ENCODE measurements at regions not wholly inside any gene's neighbourhood (a gene's known extent, or its start where the extent isn't known, plus 50 kb on each side); places are given as distances from the start of the nearest gene placed in this dataset.

GRCh38 chr15:91649016-91649415 is 204.5 kb upstream of the SLCO3A1 start:
- H3K4me1 ChIP-seq: no peaks in the 10 kb centered on the region
- no peaks in the 10 kb centered on the region for H3K27me3 ChIP-seq (replicated peaks; ENCODE audit: control insufficient read depth, insufficient read depth, low read length)
- no peak for TF ChIP-seq CTCF (IDR thresholded peaks at IDR 0.05; ENCODE audit: insufficient read depth in 1 of 2, low read depth in 1 of 2, low read length in 1 of 2, severe bottlenecking in 1 of 2, unreplicated experiment in 1 of 2)
- BruUV-seq (replicated peaks): no TSS peak
- Mint-ChIP-seq H3K36me3 (ENCODE audit: insufficient read depth, unreplicated experiment) (no peaks in the 10 kb centered on the region), H3K9me3 (ENCODE audit: unreplicated experiment) (no peaks in the 10 kb centered on the region), H3K4me1 (ENCODE audit: low read depth, unreplicated experiment) (no peaks in the 10 kb centered on the region), H3K27me3 (ENCODE audit: insufficient read depth, unreplicated experiment) (peaks cover 4% of the 10 kb centered on the region), H3K4me3 (ENCODE audit: unreplicated experiment) (no peak overlapping the region), H3K27ac (ENCODE audit: unreplicated experiment) (no peak overlapping the region)
- intact Hi-C loops (cut with micrococcal nuclease; ENCODE audit: unreplicated experiment): no loop called here
- CTCF ChIA-PET: no interaction called here
- no peak overlapping the region for H3K4me3 ChIP-seq (ENCODE audit: low read depth, low read length)
- POLR2A ChIA-PET: no interaction called here
- H3K9me3 ChIP-seq: no peaks in the 10 kb centered on the region
- H3K36me3 ChIP-seq (ENCODE audit: control insufficient read depth, insufficient read depth, low read length): no peaks in the 10 kb centered on the region
- no peak for DNase-seq

GRCh38 chr15:91649831-91650321 is 203.6 kb upstream of the SLCO3A1 start:
- intact Hi-C loops (cut with micrococcal nuclease; ENCODE audit: unreplicated experiment): no loop called here
- no peak overlapping the region for H3K4me3 Mint-ChIP-seq (ENCODE audit: unreplicated experiment)
- Histone ChIP-seq H3K4me1 (no peaks in the 10 kb centered on the region), H3K27me3 (replicated peaks; ENCODE audit: control insufficient read depth, insufficient read depth, low read length) (no peaks in the 10 kb centered on the region), H3K9me3 (no peaks in the 10 kb centered on the region), H3K4me3 (ENCODE audit: low read depth, low read length) (no peak overlapping the region), H3K36me3 (ENCODE audit: control insufficient read depth, insufficient read depth, low read length) (no peaks in the 10 kb centered on the region)
- no peaks in the 10 kb centered on the region for H3K9me3 Mint-ChIP-seq (ENCODE audit: unreplicated experiment)
- BruUV-seq (replicated peaks): no TSS peak
- TF ChIP-seq CTCF (IDR thresholded peaks at IDR 0.05; ENCODE audit: insufficient read depth in 1 of 2, low read depth in 1 of 2, low read length in 1 of 2, severe bottlenecking in 1 of 2, unreplicated experiment in 1 of 2): no peak
- H3K27me3 Mint-ChIP-seq (ENCODE audit: insufficient read depth, unreplicated experiment): peaks cover 4% of the 10 kb centered on the region
- ChIA-PET POLR2A (no interaction called here), CTCF (no interaction called here)
- no peak overlapping the region for H3K27ac Mint-ChIP-seq (ENCODE audit: unreplicated experiment)
- no peaks in the 10 kb centered on the region for H3K36me3 Mint-ChIP-seq (ENCODE audit: insufficient read depth, unreplicated experiment)
- no peaks in the 10 kb centered on the region for H3K4me1 Mint-ChIP-seq (ENCODE audit: low read depth, unreplicated experiment)
- no peak for DNase-seq

GRCh38 chr15:91651251-91651650 is 202.3 kb upstream of the SLCO3A1 start:
- intact Hi-C loops (cut with micrococcal nuclease; ENCODE audit: unreplicated experiment): no loop called here
- H3K36me3 Mint-ChIP-seq (ENCODE audit: insufficient read depth, unreplicated experiment): no peaks in the 10 kb centered on the region
- H3K36me3 ChIP-seq (ENCODE audit: control insufficient read depth, insufficient read depth, low read length): no peaks in the 10 kb centered on the region
- H3K27me3 ChIP-seq (replicated peaks; ENCODE audit: control insufficient read depth, insufficient read depth, low read length): no peaks in the 10 kb centered on the region
- no peak for DNase-seq
- H3K27ac Mint-ChIP-seq (ENCODE audit: unreplicated experiment): no peak overlapping the region
- H3K9me3 Mint-ChIP-seq (ENCODE audit: unreplicated experiment): no peaks in the 10 kb centered on the region
- POLR2A ChIA-PET: no interaction called here
- BruUV-seq (replicated peaks): no TSS peak
- CTCF ChIA-PET: no interaction called here
- H3K4me3 ChIP-seq (ENCODE audit: low read depth, low read length): no peak overlapping the region
- peaks cover 4% of the 10 kb centered on the region for H3K27me3 Mint-ChIP-seq (ENCODE audit: insufficient read depth, unreplicated experiment)
- TF ChIP-seq CTCF (IDR thresholded peaks at IDR 0.05; ENCODE audit: insufficient read depth in 1 of 2, low read depth in 1 of 2, low read length in 1 of 2, severe bottlenecking in 1 of 2, unreplicated experiment in 1 of 2): no peak
- no peaks in the 10 kb centered on the region for H3K9me3 ChIP-seq
- H3K4me1 Mint-ChIP-seq (ENCODE audit: low read depth, unreplicated experiment): no peaks in the 10 kb centered on the region
- no peaks in the 10 kb centered on the region for H3K4me1 ChIP-seq
- no peak overlapping the region for H3K4me3 Mint-ChIP-seq (ENCODE audit: unreplicated experiment)
